ENCODE measurements at regions not wholly inside any gene's neighbourhood (a gene's known extent, or its start where the extent isn't known, plus 50 kb on each side); places are given as distances from the start of the nearest gene placed in this dataset.

- TF ChIP-seq POLR2A (IDR thresholded peaks at IDR 0.05): no peak
- TF ChIP-seq, protein P1, sequence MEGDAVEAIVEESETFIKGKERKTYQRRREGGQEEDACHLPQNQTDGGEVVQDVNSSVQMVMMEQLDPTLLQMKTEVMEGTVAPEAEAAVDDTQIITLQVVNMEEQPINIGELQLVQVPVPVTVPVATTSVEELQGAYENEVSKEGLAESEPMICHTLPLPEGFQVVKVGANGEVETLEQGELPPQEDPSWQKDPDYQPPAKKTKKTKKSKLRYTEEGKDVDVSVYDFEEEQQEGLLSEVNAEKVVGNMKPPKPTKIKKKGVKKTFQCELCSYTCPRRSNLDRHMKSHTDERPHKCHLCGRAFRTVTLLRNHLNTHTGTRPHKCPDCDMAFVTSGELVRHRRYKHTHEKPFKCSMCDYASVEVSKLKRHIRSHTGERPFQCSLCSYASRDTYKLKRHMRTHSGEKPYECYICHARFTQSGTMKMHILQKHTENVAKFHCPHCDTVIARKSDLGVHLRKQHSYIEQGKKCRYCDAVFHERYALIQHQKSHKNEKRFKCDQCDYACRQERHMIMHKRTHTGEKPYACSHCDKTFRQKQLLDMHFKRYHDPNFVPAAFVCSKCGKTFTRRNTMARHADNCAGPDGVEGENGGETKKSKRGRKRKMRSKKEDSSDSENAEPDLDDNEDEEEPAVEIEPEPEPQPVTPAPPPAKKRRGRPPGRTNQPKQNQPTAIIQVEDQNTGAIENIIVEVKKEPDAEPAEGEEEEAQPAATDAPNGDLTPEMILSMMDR (IDR thresholded peaks at IDR 0.05): no peak
- no peak for DNase-seq
- no peak for ATAC-seq
- intact Hi-C loops (cut with DNase I): loop anchor here in 1 of 10 donors (10.0 kb wide), 1 partner anchor 83 kb away; the partner anchor contains the start of gene CCBE1
- Histone ChIP-seq H3K36me3 (no peaks in the 10 kb centered on the region), H3K27ac (no peak overlapping the region), H3K9me3 (peaks cover 0 to 4% (median 0%) of the 10 kb centered on the region in 12 donors), H3K27me3 (no peaks in the 10 kb centered on the region), H3K4me1 (no peaks in the 10 kb centered on the region), H3K4me3 (no peak overlapping the region)
- 85 to 94% (median 92%) methylated on average over 5 of the region's 5 CpGs for WGBS, 4 donors
Measured at GRCh38 chr18:59777636-59778035, 80.4 kb upstream of the CCBE1 start.

- ATAC-seq: no peak
- intact Hi-C loops (cut with DNase I): no loop called here
- peaks cover 0 to 5% (median 0%) of the 10 kb centered on the region in 9 donors for H3K27me3 ChIP-seq
- no peak for TF ChIP-seq POLR2A (IDR thresholded peaks at IDR 0.05)
- TF ChIP-seq, protein P1 (IDR thresholded peaks at IDR 0.05): no peak
- no peaks in the 10 kb centered on the region for H3K36me3 ChIP-seq
- no peaks in the 10 kb centered on the region for H3K4me1 ChIP-seq
- no peak for DNase-seq
- peaks cover 0 to 9% (median 0%) of the 10 kb centered on the region in 12 donors for H3K9me3 ChIP-seq
- H3K27ac ChIP-seq: no peak overlapping the region
- no peak overlapping the region for H3K4me3 ChIP-seq
- WGBS, 4 donors: 64 to 72% (median 69%) methylated on average over 3 of the region's 3 CpGs
Measured at GRCh38 chr18:59769129-59769865, 72.1 kb upstream of the CCBE1 start.

- ATAC-seq: no peak
- Histone ChIP-seq H3K9me3 (peaks cover 0 to 9% (median 0%) of the 10 kb centered on the region in 12 donors), H3K4me1 (no peaks in the 10 kb centered on the region), H3K36me3 (no peaks in the 10 kb centered on the region), H3K27me3 (peaks cover 0 to 5% (median 0%) of the 10 kb centered on the region in 9 donors), H3K27ac (no peak overlapping the region), H3K4me3 (no peak overlapping the region)
- no peak for DNase-seq
- 67 to 97% (median 77%) methylated on average over 1 of the region's 1 CpG for WGBS, 4 donors
- intact Hi-C loops (cut with DNase I): no loop called here
- no peak for TF ChIP-seq POLR2A (IDR thresholded peaks at IDR 0.05)
- TF ChIP-seq, protein P1 (IDR thresholded peaks at IDR 0.05): no peak
Measured at GRCh38 chr18:59768409-59768808, 71.2 kb upstream of the CCBE1 start.

GRCh38 chr18:59767732-59768131 is 70.5 kb upstream of the CCBE1 start:
- Histone ChIP-seq H3K4me1 (no peaks in the 10 kb centered on the region), H3K27ac (no peak overlapping the region), H3K4me3 (no peak overlapping the region), H3K27me3 (peaks cover 0 to 5% (median 0%) of the 10 kb centered on the region in 9 donors), H3K36me3 (no peaks in the 10 kb centered on the region), H3K9me3 (peaks cover 0 to 9% (median 0%) of the 10 kb centered on the region in 12 donors)
- DNase-seq: no peak
- ATAC-seq: no peak
- intact Hi-C loops (cut with DNase I): no loop called here
- 68 to 86% (median 80%) methylated on average over 2 of the region's 2 CpGs for WGBS, 4 donors
- TF ChIP-seq, protein P1 (IDR thresholded peaks at IDR 0.05): no peak
- no peak for TF ChIP-seq POLR2A (IDR thresholded peaks at IDR 0.05)
